ENCODE measurements at regions not wholly inside any gene's neighbourhood (a gene's known extent, or its start where the extent isn't known, plus 50 kb on each side); places are given as distances from the start of the nearest gene placed in this dataset.

DNA sequence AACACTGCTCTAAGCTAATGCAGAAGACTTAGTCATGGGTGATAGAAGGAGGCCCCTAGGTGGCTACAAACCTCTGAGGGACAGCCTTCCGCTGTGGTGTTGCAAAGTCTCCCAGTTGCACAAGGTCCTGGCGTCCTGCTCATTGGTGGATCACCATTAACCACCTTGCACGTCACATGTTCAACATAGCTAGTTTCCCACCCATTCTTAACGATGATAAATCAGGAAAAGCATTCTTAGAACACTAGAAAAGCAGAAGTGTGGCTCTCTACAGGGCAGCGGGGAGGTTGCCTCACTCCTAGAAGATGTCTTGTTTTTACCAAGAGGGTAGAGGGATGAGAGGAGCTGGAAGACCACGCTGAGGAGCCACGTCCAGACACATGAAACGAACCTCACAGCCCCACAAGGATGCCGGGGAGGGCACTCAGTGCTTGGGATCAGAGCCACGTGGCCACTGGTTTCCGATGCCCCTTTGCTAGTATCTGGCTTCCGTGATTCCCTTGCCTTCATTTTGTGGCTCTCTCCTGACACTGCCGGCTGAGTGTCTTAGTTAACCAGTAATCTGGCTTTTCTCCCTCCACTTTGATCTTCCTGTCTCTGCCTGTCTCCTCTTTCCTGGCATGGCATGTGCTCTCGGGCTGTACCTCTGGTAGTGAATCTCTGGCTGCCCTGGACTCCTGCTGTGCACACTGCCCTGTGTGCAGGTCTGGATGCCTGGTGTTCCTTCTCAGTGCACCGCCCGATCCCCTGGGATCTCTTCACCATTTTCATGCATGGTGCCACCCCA lies 91.4 kb upstream of the NEDD9 start (continued):
- TF ChIP-seq, protein P1, sequence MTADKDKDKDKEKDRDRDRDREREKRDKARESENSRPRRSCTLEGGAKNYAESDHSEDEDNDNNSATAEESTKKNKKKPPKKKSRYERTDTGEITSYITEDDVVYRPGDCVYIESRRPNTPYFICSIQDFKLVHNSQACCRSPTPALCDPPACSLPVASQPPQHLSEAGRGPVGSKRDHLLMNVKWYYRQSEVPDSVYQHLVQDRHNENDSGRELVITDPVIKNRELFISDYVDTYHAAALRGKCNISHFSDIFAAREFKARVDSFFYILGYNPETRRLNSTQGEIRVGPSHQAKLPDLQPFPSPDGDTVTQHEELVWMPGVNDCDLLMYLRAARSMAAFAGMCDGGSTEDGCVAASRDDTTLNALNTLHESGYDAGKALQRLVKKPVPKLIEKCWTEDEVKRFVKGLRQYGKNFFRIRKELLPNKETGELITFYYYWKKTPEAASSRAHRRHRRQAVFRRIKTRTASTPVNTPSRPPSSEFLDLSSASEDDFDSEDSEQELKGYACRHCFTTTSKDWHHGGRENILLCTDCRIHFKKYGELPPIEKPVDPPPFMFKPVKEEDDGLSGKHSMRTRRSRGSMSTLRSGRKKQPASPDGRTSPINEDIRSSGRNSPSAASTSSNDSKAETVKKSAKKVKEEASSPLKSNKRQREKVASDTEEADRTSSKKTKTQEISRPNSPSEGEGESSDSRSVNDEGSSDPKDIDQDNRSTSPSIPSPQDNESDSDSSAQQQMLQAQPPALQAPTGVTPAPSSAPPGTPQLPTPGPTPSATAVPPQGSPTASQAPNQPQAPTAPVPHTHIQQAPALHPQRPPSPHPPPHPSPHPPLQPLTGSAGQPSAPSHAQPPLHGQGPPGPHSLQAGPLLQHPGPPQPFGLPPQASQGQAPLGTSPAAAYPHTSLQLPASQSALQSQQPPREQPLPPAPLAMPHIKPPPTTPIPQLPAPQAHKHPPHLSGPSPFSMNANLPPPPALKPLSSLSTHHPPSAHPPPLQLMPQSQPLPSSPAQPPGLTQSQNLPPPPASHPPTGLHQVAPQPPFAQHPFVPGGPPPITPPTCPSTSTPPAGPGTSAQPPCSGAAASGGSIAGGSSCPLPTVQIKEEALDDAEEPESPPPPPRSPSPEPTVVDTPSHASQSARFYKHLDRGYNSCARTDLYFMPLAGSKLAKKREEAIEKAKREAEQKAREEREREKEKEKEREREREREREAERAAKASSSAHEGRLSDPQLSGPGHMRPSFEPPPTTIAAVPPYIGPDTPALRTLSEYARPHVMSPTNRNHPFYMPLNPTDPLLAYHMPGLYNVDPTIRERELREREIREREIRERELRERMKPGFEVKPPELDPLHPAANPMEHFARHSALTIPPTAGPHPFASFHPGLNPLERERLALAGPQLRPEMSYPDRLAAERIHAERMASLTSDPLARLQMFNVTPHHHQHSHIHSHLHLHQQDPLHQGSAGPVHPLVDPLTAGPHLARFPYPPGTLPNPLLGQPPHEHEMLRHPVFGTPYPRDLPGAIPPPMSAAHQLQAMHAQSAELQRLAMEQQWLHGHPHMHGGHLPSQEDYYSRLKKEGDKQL (CRISPR knock-in tag; IDR thresholded peaks at IDR 0.05; ENCODE audit: low read depth), result no peak; the same call in 1 of the 2 replicates
- no peak; the same call in 1 of the 2 replicates for TF ChIP-seq SMC3 (IDR thresholded peaks at IDR 0.05; ENCODE audit: low read length)
- TF ChIP-seq, protein P2, sequence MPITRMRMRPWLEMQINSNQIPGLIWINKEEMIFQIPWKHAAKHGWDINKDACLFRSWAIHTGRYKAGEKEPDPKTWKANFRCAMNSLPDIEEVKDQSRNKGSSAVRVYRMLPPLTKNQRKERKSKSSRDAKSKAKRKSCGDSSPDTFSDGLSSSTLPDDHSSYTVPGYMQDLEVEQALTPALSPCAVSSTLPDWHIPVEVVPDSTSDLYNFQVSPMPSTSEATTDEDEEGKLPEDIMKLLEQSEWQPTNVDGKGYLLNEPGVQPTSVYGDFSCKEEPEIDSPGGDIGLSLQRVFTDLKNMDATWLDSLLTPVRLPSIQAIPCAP (CRISPR knock-in tag; IDR thresholded peaks at IDR 0.05; ENCODE audit: low read depth), result no peak
- TF ChIP-seq, protein P3, sequence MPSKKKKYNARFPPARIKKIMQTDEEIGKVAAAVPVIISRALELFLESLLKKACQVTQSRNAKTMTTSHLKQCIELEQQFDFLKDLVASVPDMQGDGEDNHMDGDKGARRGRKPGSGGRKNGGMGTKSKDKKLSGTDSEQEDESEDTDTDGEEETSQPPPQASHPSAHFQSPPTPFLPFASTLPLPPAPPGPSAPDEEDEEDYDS (CRISPR knock-in tag; IDR thresholded peaks at IDR 0.05), result peak; percentile 61; the same call in 1 of the 2 replicates
- no peak for TF ChIP-seq ZNF7 (CRISPR knock-in tag; IDR thresholded peaks at IDR 0.05)
- TF ChIP-seq, protein P4, sequence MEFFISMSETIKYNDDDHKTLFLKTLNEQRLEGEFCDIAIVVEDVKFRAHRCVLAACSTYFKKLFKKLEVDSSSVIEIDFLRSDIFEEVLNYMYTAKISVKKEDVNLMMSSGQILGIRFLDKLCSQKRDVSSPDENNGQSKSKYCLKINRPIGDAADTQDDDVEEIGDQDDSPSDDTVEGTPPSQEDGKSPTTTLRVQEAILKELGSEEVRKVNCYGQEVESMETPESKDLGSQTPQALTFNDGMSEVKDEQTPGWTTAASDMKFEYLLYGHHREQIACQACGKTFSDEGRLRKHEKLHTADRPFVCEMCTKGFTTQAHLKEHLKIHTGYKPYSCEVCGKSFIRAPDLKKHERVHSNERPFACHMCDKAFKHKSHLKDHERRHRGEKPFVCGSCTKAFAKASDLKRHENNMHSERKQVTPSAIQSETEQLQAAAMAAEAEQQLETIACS (CRISPR knock-in tag; IDR thresholded peaks at IDR 0.05), result no peak
- TF ChIP-seq, protein P5, sequence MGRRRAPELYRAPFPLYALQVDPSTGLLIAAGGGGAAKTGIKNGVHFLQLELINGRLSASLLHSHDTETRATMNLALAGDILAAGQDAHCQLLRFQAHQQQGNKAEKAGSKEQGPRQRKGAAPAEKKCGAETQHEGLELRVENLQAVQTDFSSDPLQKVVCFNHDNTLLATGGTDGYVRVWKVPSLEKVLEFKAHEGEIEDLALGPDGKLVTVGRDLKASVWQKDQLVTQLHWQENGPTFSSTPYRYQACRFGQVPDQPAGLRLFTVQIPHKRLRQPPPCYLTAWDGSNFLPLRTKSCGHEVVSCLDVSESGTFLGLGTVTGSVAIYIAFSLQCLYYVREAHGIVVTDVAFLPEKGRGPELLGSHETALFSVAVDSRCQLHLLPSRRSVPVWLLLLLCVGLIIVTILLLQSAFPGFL (CRISPR knock-in tag; IDR thresholded peaks at IDR 0.05), result no peak
- no peak for TF ChIP-seq ZNF234 (CRISPR knock-in tag; conservative IDR thresholded peaks at IDR 0.05)
- TF ChIP-seq DNMT3B (CRISPR knock-in tag; conservative IDR thresholded peaks at IDR 0.05), result no peak
- TF ChIP-seq, protein P6, sequence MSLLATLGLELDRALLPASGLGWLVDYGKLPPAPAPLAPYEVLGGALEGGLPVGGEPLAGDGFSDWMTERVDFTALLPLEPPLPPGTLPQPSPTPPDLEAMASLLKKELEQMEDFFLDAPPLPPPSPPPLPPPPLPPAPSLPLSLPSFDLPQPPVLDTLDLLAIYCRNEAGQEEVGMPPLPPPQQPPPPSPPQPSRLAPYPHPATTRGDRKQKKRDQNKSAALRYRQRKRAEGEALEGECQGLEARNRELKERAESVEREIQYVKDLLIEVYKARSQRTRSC (CRISPR knock-in tag; IDR thresholded peaks at IDR 0.05; ENCODE audit: low read depth), result peak; percentile 44; the same call in 1 of the 2 replicates
- TF ChIP-seq ZNF615 (CRISPR knock-in tag; IDR thresholded peaks at IDR 0.05; ENCODE audit: borderline replicate concordance), result no peak
- no peak for TF ChIP-seq REL (CRISPR knock-in tag; conservative IDR thresholded peaks at IDR 0.05)
- TF ChIP-seq, protein P7, sequence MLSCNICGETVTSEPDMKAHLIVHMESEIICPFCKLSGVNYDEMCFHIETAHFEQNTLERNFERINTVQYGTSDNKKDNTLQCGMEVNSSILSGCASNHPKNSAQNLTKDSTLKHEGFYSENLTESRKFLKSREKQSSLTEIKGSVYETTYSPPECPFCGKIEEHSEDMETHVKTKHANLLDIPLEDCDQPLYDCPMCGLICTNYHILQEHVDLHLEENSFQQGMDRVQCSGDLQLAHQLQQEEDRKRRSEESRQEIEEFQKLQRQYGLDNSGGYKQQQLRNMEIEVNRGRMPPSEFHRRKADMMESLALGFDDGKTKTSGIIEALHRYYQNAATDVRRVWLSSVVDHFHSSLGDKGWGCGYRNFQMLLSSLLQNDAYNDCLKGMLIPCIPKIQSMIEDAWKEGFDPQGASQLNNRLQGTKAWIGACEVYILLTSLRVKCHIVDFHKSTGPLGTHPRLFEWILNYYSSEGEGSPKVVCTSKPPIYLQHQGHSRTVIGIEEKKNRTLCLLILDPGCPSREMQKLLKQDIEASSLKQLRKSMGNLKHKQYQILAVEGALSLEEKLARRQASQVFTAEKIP (CRISPR knock-in tag; IDR thresholded peaks at IDR 0.05; ENCODE audit: borderline replicate concordance), result no peak
- peak; percentile 68; the same call in 1 of the 2 replicates for TF ChIP-seq FOXO1 (CRISPR knock-in tag; IDR thresholded peaks at IDR 0.05)
- 0 out of 2 replicates have a peak, but pooled peaks have one; percentile 68 for TF ChIP-seq ZNF256 (CRISPR knock-in tag; conservative IDR thresholded peaks at IDR 0.05)
- TF ChIP-seq NCOA5 (CRISPR knock-in tag; IDR thresholded peaks at IDR 0.05), result no peak
- TF ChIP-seq ZNF713 (CRISPR knock-in tag; IDR thresholded peaks at IDR 0.05), result no peak
- peak; percentile 85 for TF ChIP-seq ZSCAN31 (CRISPR knock-in tag; IDR thresholded peaks at IDR 0.05; ENCODE audit: low read depth)

Data from HepG2 (cell line).